HCT116 (cell line): ENCODE measurements at regions not wholly inside any gene's neighbourhood (a gene's known extent, or its start where the extent isn't known, plus 50 kb on each side); places are given as distances from the start of the nearest gene placed in this dataset.
A peak's percentile ranks its signal among the peaks of the same experiment; 100 is the strongest.

ENCODE experiments used
- ATAC-seq: fragments of 200-7000 bp; cut with Tn5 transposase; 2 replicates; pipeline ENCODE4 v1.9.1; 2020; ENCODE audit warnings: mild to moderate bottlenecking, moderate library complexity
- BruUV-seq: library from RNA; stranded (reverse); fragments of 400-500 nt; replicated peaks from 2 replicates; lab custom pipeline; 2021; lab: Mats Ljungman, UMichigan
- CTCF ChIA-PET: fragments of 300-600 bp; sonication (Branson Sonifier 250); formaldehyde crosslinking; loops from one replicate; lab custom pipeline; 2021; ENCODE audit warnings: antibody characterized with exemption; lab: Charles Lee
- POLR2A ChIA-PET: fragments of 300-600, 350-600 bp; sonication (Branson Sonifier 250); formaldehyde crosslinking; loops from one replicate; lab custom pipeline; 2021; ENCODE audit warnings: antibody characterized with exemption; lab: Charles Lee
- RAD21 ChIA-PET, 2 experiments: fragments of 300-600 bp; sonication (Branson Sonifier 250); formaldehyde crosslinking; loops; one replicate each; lab custom pipeline; 2023; ENCODE audit warnings: low total read pairs in 2 of 2; ENCODE audit not compliant: uncharacterized antibody in 2 of 2, unreplicated experiment in 2 of 2, low non-redundant PET in 1 of 2; lab: Charles Lee
- DNase-seq: peaks from one replicate; pipeline ENCODE4 v3.0.0-alpha.2; 2010; ENCODE audit warnings: low read depth, low spot score
- H2AFZ ChIP-seq: fragments of 200-600 bp; shearing (Covaris generic), sonication (generic); 2 replicates; pipeline ENCODE4 v1.6.1; 2017; ENCODE audit warnings: low read depth, mixed run types, mixed read lengths, antibody characterized with exemption, low read length; ENCODE audit not compliant: poor library complexity, severe bottlenecking
- H3K27ac ChIP-seq: 2 replicates; pipeline ENCODE4 v1.5.1; 2012; ENCODE audit warnings: low read depth, low read length
- H3K27me3 ChIP-seq: fragments of 200-600 bp; sonication (generic); 2 replicates; pipeline ENCODE4 v1.6.1; 2016; ENCODE audit warnings: mixed run types, low read length, mixed read lengths; ENCODE audit not compliant: insufficient read depth
- H3K36me3 ChIP-seq, 2 experiments: fragments of 200-500 bp in 1 of 2; fragments of 200-600 bp in 1 of 2; sonication (Bioruptor generic) in 1 of 2; sonication (generic) in 1 of 2; 2 replicates each; pipeline versions ENCODE4 v1.5.1 to v1.6.1; 2014 to 2016; ENCODE audit warnings: low read length in 2 of 2, inconsistent platforms in 1 of 2, mixed read lengths in 1 of 2, mixed run types in 1 of 2; ENCODE audit not compliant: insufficient read depth in 2 of 2, control insufficient read depth in 1 of 2
- H3K4me1 ChIP-seq, 2 experiments: fragments of 200-600 bp in 1 of 2; sonication (generic) in 1 of 2; 2 replicates each; pipeline versions ENCODE4 v1.5.1 to v1.6.1; 2012 to 2017; ENCODE audit warnings: low read length in 2 of 2, inconsistent platforms in 1 of 2, mild to moderate bottlenecking in 1 of 2, mixed read lengths in 1 of 2, mixed run types in 1 of 2, moderate library complexity in 1 of 2; ENCODE audit not compliant: insufficient read depth in 2 of 2, control insufficient read depth in 1 of 2
- H3K4me2 ChIP-seq: fragments of 200-600 bp; sonication (generic); 2 replicates; pipeline ENCODE4 v1.6.1; 2017; ENCODE audit warnings: mixed run types, low read length, mixed read lengths
- H3K4me3 ChIP-seq, 2 experiments: fragments of 200-600 bp in 1 of 2; sonication (generic) in 1 of 2; replicated peaks in 1 of 2; 2 replicates each; pipeline ENCODE4 v1.5.1; 2011 to 2016; ENCODE audit warnings: low read length in 2 of 2, control low read depth in 1 of 2, low read depth in 1 of 2, mild to moderate bottlenecking in 1 of 2, mixed read lengths in 1 of 2, mixed run types in 1 of 2
- H3K79me2 ChIP-seq: fragments of 200-600 bp; sonication (generic); 2 replicates; pipeline ENCODE4 v1.6.1; 2017; ENCODE audit warnings: mild to moderate bottlenecking, mixed run types, low read length, moderate library complexity, mixed read lengths; ENCODE audit not compliant: insufficient read depth
- H3K9ac ChIP-seq: fragments of 200-600 bp; sonication (generic); 2 replicates; pipeline ENCODE4 v1.6.1; 2016; ENCODE audit warnings: low read length, mixed read lengths
- H3K9me2 ChIP-seq: fragments of 200-600 bp; sonication (generic), shearing (Covaris generic); 2 replicates; pipeline ENCODE4 v1.6.1; 2017; ENCODE audit warnings: mixed run types, mild to moderate bottlenecking, moderate library complexity; ENCODE audit not compliant: insufficient read depth
- H3K9me3 ChIP-seq, 2 experiments: fragments of 200-500 bp in 1 of 2; fragments of 200-600 bp in 1 of 2; sonication (Bioruptor generic) in 1 of 2; sonication (generic) in 1 of 2; 2 replicates each; pipeline ENCODE4 v1.6.1; 2014 to 2017; ENCODE audit warnings: low read length in 2 of 2, mixed read lengths in 2 of 2, inconsistent platforms in 1 of 2, low read depth in 1 of 2, mild to moderate bottlenecking in 1 of 2, mixed run types in 1 of 2, moderate library complexity in 1 of 2; ENCODE audit not compliant: control insufficient read depth in 1 of 2, insufficient read depth in 1 of 2
- H4K20me1 ChIP-seq: fragments of 200-600 bp; sonication (generic), shearing (Covaris generic); 2 replicates; pipeline ENCODE4 v1.6.1; 2017; ENCODE audit warnings: mixed run types, mild to moderate bottlenecking, moderate library complexity; ENCODE audit not compliant: insufficient read depth
- RAD21 ChIP-seq: IDR thresholded peaks from 2 replicates; pipeline ENCODE4 v1.6.1; 2012; ENCODE audit warnings: low read depth, mild to moderate bottlenecking
- intact Hi-C: fragments of 100-400 bp; cut with micrococcal nuclease; formaldehyde crosslinking; loops from 2 replicates; pipeline ENCODE4 v1.10.0; 2022
- TF ChIP-seq, protein P1 (sequence below): IDR thresholded peaks from 2 replicates; pipeline ENCODE4 v1.6.1; 2011; ENCODE audit warnings: mild to moderate bottlenecking, low read length, moderate library complexity; ENCODE audit not compliant: insufficient replicate concordance; ENCODE audit errors: extremely low read depth
- TF ChIP-seq, protein P2 (sequence below), 3 experiments: fragments of 200-600 bp in 1 of 3; sonication (generic) in 1 of 3; IDR thresholded peaks in 2 of 3; conservative IDR thresholded peaks in 1 of 3; 2 replicates each; pipeline ENCODE4 v1.5.1; 2012 to 2017; ENCODE audit warnings: low read depth in 2 of 3, low read length in 2 of 3, antibody characterized with exemption in 1 of 3, borderline replicate concordance in 1 of 3, control low read depth in 1 of 3, mild to moderate bottlenecking in 1 of 3, mixed read lengths in 1 of 3, mixed run types in 1 of 3, moderate library complexity in 1 of 3; ENCODE audit not compliant: insufficient read depth in 1 of 3

DNA sequence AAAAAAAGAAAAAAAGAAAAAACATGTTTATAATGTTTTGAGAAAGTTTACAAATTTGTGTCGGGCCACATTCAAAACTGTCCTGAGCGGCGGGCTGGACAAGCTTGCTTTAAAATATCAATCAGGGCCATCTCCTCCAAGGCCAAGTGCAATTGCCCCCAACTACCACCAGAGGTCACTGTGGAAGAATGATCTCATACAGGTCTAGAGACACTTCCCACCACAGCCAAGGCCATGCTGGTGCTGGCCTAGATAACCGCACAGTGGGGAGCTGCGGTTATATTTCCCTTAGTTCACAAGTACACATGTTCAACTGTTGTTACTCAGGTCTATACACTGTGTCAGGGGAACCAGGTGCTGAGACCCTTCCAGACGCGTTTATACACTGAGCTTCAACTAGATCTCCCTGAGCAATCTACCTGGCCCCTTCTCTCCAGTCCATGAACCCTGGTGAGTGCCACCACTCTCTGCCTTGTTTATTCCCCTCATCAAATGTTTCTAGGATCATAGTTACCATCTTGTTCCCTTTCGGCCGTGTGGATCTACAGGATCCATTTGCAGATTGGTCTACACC is 83.8 kb upstream of the CCL2 start:
- Histone ChIP-seq H3K9me2 (no peaks in the 10 kb centered on the region), H3K36me3 (no peaks in the 10 kb centered on the region), H3K79me2 (no peaks in the 10 kb centered on the region), H4K20me1 (no peaks in the 10 kb centered on the region), H3K4me3 (no peak overlapping the region), H3K27me3 (no peaks in the 10 kb centered on the region), H3K27ac (no peak overlapping the region), H3K4me1 (no peaks in the 10 kb centered on the region), H3K4me2 (no peak overlapping the region), H3K9me3 (no peaks in the 10 kb centered on the region), H3K9ac (no peak overlapping the region), H2AFZ (no peak overlapping the region)
- CTCF ChIA-PET: interaction anchor here (1.0 to 3.5 kb wide), 3 partner anchors 26 to 190 kb away, joined by 3 to 16 read pairs (median 3); no protein-coding TSS in a partner anchor
- intact Hi-C loops: loop anchor here (1.0 kb wide), 1 partner anchor 190 kb away; no protein-coding TSS in a partner anchor
- POLR2A ChIA-PET: no interaction called here
- TF ChIP-seq, protein P1, sequence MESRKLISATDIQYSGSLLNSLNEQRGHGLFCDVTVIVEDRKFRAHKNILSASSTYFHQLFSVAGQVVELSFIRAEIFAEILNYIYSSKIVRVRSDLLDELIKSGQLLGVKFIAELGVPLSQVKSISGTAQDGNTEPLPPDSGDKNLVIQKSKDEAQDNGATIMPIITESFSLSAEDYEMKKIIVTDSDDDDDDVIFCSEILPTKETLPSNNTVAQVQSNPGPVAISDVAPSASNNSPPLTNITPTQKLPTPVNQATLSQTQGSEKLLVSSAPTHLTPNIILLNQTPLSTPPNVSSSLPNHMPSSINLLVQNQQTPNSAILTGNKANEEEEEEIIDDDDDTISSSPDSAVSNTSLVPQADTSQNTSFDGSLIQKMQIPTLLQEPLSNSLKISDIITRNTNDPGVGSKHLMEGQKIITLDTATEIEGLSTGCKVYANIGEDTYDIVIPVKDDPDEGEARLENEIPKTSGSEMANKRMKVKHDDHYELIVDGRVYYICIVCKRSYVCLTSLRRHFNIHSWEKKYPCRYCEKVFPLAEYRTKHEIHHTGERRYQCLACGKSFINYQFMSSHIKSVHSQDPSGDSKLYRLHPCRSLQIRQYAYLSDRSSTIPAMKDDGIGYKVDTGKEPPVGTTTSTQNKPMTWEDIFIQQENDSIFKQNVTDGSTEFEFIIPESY: no peak
- TF ChIP-seq, protein P2, sequence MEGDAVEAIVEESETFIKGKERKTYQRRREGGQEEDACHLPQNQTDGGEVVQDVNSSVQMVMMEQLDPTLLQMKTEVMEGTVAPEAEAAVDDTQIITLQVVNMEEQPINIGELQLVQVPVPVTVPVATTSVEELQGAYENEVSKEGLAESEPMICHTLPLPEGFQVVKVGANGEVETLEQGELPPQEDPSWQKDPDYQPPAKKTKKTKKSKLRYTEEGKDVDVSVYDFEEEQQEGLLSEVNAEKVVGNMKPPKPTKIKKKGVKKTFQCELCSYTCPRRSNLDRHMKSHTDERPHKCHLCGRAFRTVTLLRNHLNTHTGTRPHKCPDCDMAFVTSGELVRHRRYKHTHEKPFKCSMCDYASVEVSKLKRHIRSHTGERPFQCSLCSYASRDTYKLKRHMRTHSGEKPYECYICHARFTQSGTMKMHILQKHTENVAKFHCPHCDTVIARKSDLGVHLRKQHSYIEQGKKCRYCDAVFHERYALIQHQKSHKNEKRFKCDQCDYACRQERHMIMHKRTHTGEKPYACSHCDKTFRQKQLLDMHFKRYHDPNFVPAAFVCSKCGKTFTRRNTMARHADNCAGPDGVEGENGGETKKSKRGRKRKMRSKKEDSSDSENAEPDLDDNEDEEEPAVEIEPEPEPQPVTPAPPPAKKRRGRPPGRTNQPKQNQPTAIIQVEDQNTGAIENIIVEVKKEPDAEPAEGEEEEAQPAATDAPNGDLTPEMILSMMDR (IDR thresholded peaks at IDR 0.05 in 2 of 3, conservative IDR thresholded peaks at IDR 0.05 in 1 of 3; ENCODE audit: borderline replicate concordance in 1 of 3, insufficient read depth in 1 of 3, low read depth in 2 of 3, low read length in 2 of 3): peak; percentile 10 to 80 (median 80); a peak in 4 of 6 replicates
- 0 out of 2 replicates have a peak, but pooled peaks have one; percentile 16 for TF ChIP-seq RAD21
- ATAC-seq: peak; percentile 70
- no TSS peak for BruUV-seq
- RAD21 ChIA-PET: no interaction called here
- peak; percentile 12 for DNase-seq
